ENCODE measurements at regions not wholly inside any gene's neighbourhood (a gene's known extent, or its start where the extent isn't known, plus 50 kb on each side); places are given as distances from the start of the nearest gene placed in this dataset.

- no peak for TF ChIP-seq CTCF (IDR thresholded peaks at IDR 0.05)
- no peak for TF ChIP-seq POLR2A (IDR thresholded peaks at IDR 0.05)
These were observed 204.1 kb upstream of the CLINT1 start for GRCh38 chr5:158063052-158063451.
